Naive B cell (primary cell): ENCODE measurements at regions not wholly inside any gene's neighbourhood (a gene's known extent, or its start where the extent isn't known, plus 50 kb on each side); places are given as distances from the start of the nearest gene placed in this dataset.

ENCODE experiments used
- ATAC-seq, 2 donors: fragments of 150-1000 bp; cut with Tn5 transposase; 2 replicates each; pipeline ENCODE4 v1.10.0; 2021; ENCODE audit warnings: low read depth in 2 of 2, mild to moderate bottlenecking in 2 of 2, moderate library complexity in 2 of 2
- DNase-seq: peaks from one replicate; pipeline ENCODE4 v3.0.0; 2022
- H3K27ac Mint-ChIP-seq, 6 donors: one replicate each; pipeline ENCODE4 v1.8.0; 2020 to 2022; ENCODE audit warnings: mild to moderate bottlenecking in 6 of 6, mixed read lengths in 6 of 6, moderate library complexity in 5 of 6, inconsistent platforms in 2 of 6
- H3K27me3 Mint-ChIP-seq, 3 donors: one replicate each; pipeline ENCODE4 v1.8.0; 2021 to 2022; ENCODE audit warnings: mixed read lengths in 3 of 3, mild to moderate bottlenecking in 1 of 3
- H3K36me3 Mint-ChIP-seq, 2 donors: one replicate each; pipeline ENCODE4 v1.8.0; 2020 to 2022; ENCODE audit warnings: mixed read lengths in 2 of 2, inconsistent platforms in 1 of 2, mild to moderate bottlenecking in 1 of 2
- H3K4me1 Mint-ChIP-seq, 3 donors: one replicate each; pipeline ENCODE4 v1.8.0; 2020 to 2022; ENCODE audit warnings: mixed read lengths in 3 of 3, inconsistent platforms in 1 of 3, mild to moderate bottlenecking in 1 of 3, moderate library complexity in 1 of 3
- H3K4me3 Mint-ChIP-seq, 8 donors: one replicate each; pipeline ENCODE4 v1.8.0; 2020 to 2022; ENCODE audit warnings: mild to moderate bottlenecking in 8 of 8, mixed read lengths in 8 of 8, moderate library complexity in 8 of 8, inconsistent platforms in 2 of 8
- H3K9me3 Mint-ChIP-seq, 7 donors: one replicate each; pipeline ENCODE4 v1.8.0; 2020 to 2022; ENCODE audit warnings: mixed read lengths in 7 of 7, mild to moderate bottlenecking in 5 of 7, inconsistent platforms in 2 of 7, moderate library complexity in 1 of 7

GRCh38 chr1:5576011-5576672 lies 416.1 kb downstream of the NPHP4 start:
- no peaks in the 10 kb centered on the region for H3K36me3 Mint-ChIP-seq
- peaks cover 9 to 24% (median 11%) of the 10 kb centered on the region in 3 donors for H3K27me3 Mint-ChIP-seq
- no peak overlapping the region for H3K4me3 Mint-ChIP-seq
- H3K9me3 Mint-ChIP-seq: peaks cover 0 to 5% (median under 1%) of the 10 kb centered on the region in 7 donors
- no peak overlapping the region for H3K27ac Mint-ChIP-seq
- no peak for DNase-seq
- H3K4me1 Mint-ChIP-seq: no peaks in the 10 kb centered on the region
- ATAC-seq: no peak

GRCh38 chr1:5575396-5575940 lies 416.8 kb downstream of the NPHP4 start:
- Mint-ChIP-seq H3K4me3 (no peak overlapping the region), H3K36me3 (no peaks in the 10 kb centered on the region), H3K4me1 (no peaks in the 10 kb centered on the region), H3K9me3 (peaks cover 0 to 8% (median 5%) of the 10 kb centered on the region in 7 donors), H3K27ac (no peak overlapping the region), H3K27me3 (peaks cover 2 to 20% (median 11%) of the 10 kb centered on the region in 3 donors)
- no peak for ATAC-seq
- no peak for DNase-seq

GRCh38 chr1:5574641-5575040 lies 417.6 kb downstream of the NPHP4 start:
- H3K27me3 Mint-ChIP-seq: peaks cover 0 to 20% (median 11%) of the 10 kb centered on the region in 3 donors
- DNase-seq (no peak), ATAC-seq (no peak)
- H3K4me1 Mint-ChIP-seq: no peaks in the 10 kb centered on the region
- H3K4me3 Mint-ChIP-seq: no peak overlapping the region
- peaks cover 0 to 14% (median 7%) of the 10 kb centered on the region in 7 donors for H3K9me3 Mint-ChIP-seq
- H3K27ac Mint-ChIP-seq: no peak overlapping the region
- peaks cover 0 to 3% of the 10 kb centered on the region in 2 donors for H3K36me3 Mint-ChIP-seq

GRCh38 chr1:5572794-5573193 lies 419.4 kb downstream of the NPHP4 start:
- peaks cover 2 to 27% (median 8%) of the 10 kb centered on the region in 7 donors for H3K9me3 Mint-ChIP-seq
- no peak overlapping the region for H3K27ac Mint-ChIP-seq
- no peak for ATAC-seq
- H3K4me3 Mint-ChIP-seq: no peak overlapping the region
- DNase-seq: no peak
- peaks cover 0 to 12% (median 7%) of the 10 kb centered on the region in 3 donors for H3K27me3 Mint-ChIP-seq
- H3K4me1 Mint-ChIP-seq: no peaks in the 10 kb centered on the region
- H3K36me3 Mint-ChIP-seq: peaks cover 0 to 5% of the 10 kb centered on the region in 2 donors

GRCh38 chr1:5571861-5572401 lies 420.3 kb downstream of the NPHP4 start:
- Mint-ChIP-seq H3K27ac (no peak overlapping the region), H3K4me1 (no peaks in the 10 kb centered on the region), H3K9me3 (peaks cover 2 to 27% (median 8%) of the 10 kb centered on the region in 7 donors), H3K27me3 (peaks cover 0 to 10% (median 7%) of the 10 kb centered on the region in 3 donors), H3K4me3 (no peak overlapping the region), H3K36me3 (peaks cover 0 to 5% of the 10 kb centered on the region in 2 donors)
- no peak for DNase-seq
- no peak for ATAC-seq

- H3K27ac Mint-ChIP-seq: no peak overlapping the region
- ATAC-seq (no peak), DNase-seq (no peak)
- H3K27me3 Mint-ChIP-seq: peaks cover 0 to 10% (median 7%) of the 10 kb centered on the region in 3 donors
- no peak overlapping the region for H3K4me3 Mint-ChIP-seq
- peaks cover 2 to 27% (median 8%) of the 10 kb centered on the region in 7 donors for H3K9me3 Mint-ChIP-seq
- no peaks in the 10 kb centered on the region for H3K4me1 Mint-ChIP-seq
- peaks cover 0 to 5% of the 10 kb centered on the region in 2 donors for H3K36me3 Mint-ChIP-seq
Measured at GRCh38 chr1:5571438-5571837, 420.8 kb downstream of the NPHP4 start.

GRCh38 chr1:5570931-5571330 lies 421.3 kb downstream of the NPHP4 start:
- no peak for ATAC-seq
- peaks cover 0 to 10% (median 7%) of the 10 kb centered on the region in 3 donors for H3K27me3 Mint-ChIP-seq
- no peak overlapping the region for H3K27ac Mint-ChIP-seq
- H3K4me3 Mint-ChIP-seq: peak overlapping the region in 1 of 8 donors; percentile 4
- no peaks in the 10 kb centered on the region for H3K4me1 Mint-ChIP-seq
- peaks cover 0 to 5% of the 10 kb centered on the region in 2 donors for H3K36me3 Mint-ChIP-seq
- H3K9me3 Mint-ChIP-seq: peaks cover 2 to 27% (median 8%) of the 10 kb centered on the region in 7 donors
- no peak for DNase-seq

- Mint-ChIP-seq H3K4me3 (no peak overlapping the region), H3K27me3 (peaks cover 0 to 3% (median 0%) of the 10 kb centered on the region in 3 donors), H3K36me3 (peaks cover 0 to 5% of the 10 kb centered on the region in 2 donors), H3K9me3 (peaks cover 0 to 27% (median 8%) of the 10 kb centered on the region in 7 donors), H3K4me1 (no peaks in the 10 kb centered on the region), H3K27ac (no peak overlapping the region)
- ATAC-seq (no peak), DNase-seq (no peak)
Measured at GRCh38 chr1:5568321-5568720, 423.9 kb downstream of the NPHP4 start.

GRCh38 chr1:5567839-5568238 lies 424.4 kb downstream of the NPHP4 start:
- no peak overlapping the region for H3K27ac Mint-ChIP-seq
- peaks cover 0 to 27% (median 8%) of the 10 kb centered on the region in 7 donors for H3K9me3 Mint-ChIP-seq
- peaks cover 0 to 5% of the 10 kb centered on the region in 2 donors for H3K36me3 Mint-ChIP-seq
- H3K4me1 Mint-ChIP-seq: no peaks in the 10 kb centered on the region
- H3K27me3 Mint-ChIP-seq: peaks cover 0 to 3% (median 0%) of the 10 kb centered on the region in 3 donors
- ATAC-seq (no peak), DNase-seq (no peak)
- H3K4me3 Mint-ChIP-seq: no peak overlapping the region

- Mint-ChIP-seq H3K27me3 (peaks cover 0 to 3% (median 0%) of the 10 kb centered on the region in 3 donors), H3K4me1 (no peaks in the 10 kb centered on the region), H3K9me3 (peaks cover 0 to 27% (median 8%) of the 10 kb centered on the region in 7 donors), H3K27ac (no peak overlapping the region), H3K36me3 (peaks cover 0 to 5% of the 10 kb centered on the region in 2 donors), H3K4me3 (no peak overlapping the region)
- ATAC-seq: no peak
- no peak for DNase-seq
Measured at GRCh38 chr1:5566924-5567323, 425.3 kb downstream of the NPHP4 start.

GRCh38 chr1:5565281-5566125 lies 426.7 kb downstream of the NPHP4 start:
- no peak for DNase-seq
- H3K27me3 Mint-ChIP-seq: peaks cover 0 to 3% (median 0%) of the 10 kb centered on the region in 3 donors
- no peak for ATAC-seq
- peaks cover 0 to 27% (median 6%) of the 10 kb centered on the region in 7 donors for H3K9me3 Mint-ChIP-seq
- no peaks in the 10 kb centered on the region for H3K4me1 Mint-ChIP-seq
- H3K36me3 Mint-ChIP-seq: peaks cover 0 to 5% of the 10 kb centered on the region in 2 donors
- no peak overlapping the region for H3K4me3 Mint-ChIP-seq
- H3K27ac Mint-ChIP-seq: no peak overlapping the region

GRCh38 chr1:5564578-5565257 lies 427.5 kb downstream of the NPHP4 start:
- Mint-ChIP-seq H3K27me3 (peaks cover 0 to 3% (median 0%) of the 10 kb centered on the region in 3 donors), H3K4me3 (no peak overlapping the region), H3K4me1 (no peaks in the 10 kb centered on the region), H3K27ac (no peak overlapping the region), H3K36me3 (peaks cover 0 to 3% of the 10 kb centered on the region in 2 donors), H3K9me3 (peaks cover 0 to 21% (median 6%) of the 10 kb centered on the region in 7 donors)
- no peak for ATAC-seq
- no peak for DNase-seq
